Activated B cell treated with CpG ODN at 0.5 μM for 24 hours (primary cell): ENCODE measurements at regions not wholly inside any gene's neighbourhood (a gene's known extent, or its start where the extent isn't known, plus 50 kb on each side); places are given as distances from the start of the nearest gene placed in this dataset.
A peak's percentile ranks its signal among the peaks of the same experiment; 100 is the strongest.

Experiments used
- ATAC-seq: fragments of 200-7000 bp; cut with Tn5 transposase; one replicate; pipeline ENCODE4 v1.10.0; 2021; ENCODE audit warnings: low read depth, mild to moderate bottlenecking, moderate library complexity
- CTCF ChIA-PET: fragments of 350-600 bp; sonication (Branson Sonifier 250); formaldehyde crosslinking; loops from one replicate; lab custom pipeline; 2021; ENCODE audit warnings: antibody characterized with exemption; lab: Charles Lee
- POLR2A ChIA-PET: fragments of 350-600 bp; sonication (Branson Sonifier 250); formaldehyde crosslinking; loops from one replicate; lab custom pipeline; 2021; ENCODE audit warnings: antibody characterized with exemption; lab: Charles Lee
- DNase-seq: peaks from one replicate; pipeline ENCODE4 v3.0.0; 2022
- H3K27ac Mint-ChIP-seq: one replicate; pipeline ENCODE4 v1.8.0; 2020; ENCODE audit warnings: mixed read lengths
- H3K27me3 Mint-ChIP-seq: one replicate; pipeline ENCODE4 v1.8.0; 2021; ENCODE audit warnings: mixed read lengths
- H3K36me3 Mint-ChIP-seq: one replicate; pipeline ENCODE4 v1.8.0; 2021; ENCODE audit warnings: low read depth, mixed read lengths
- H3K4me1 Mint-ChIP-seq: one replicate; pipeline ENCODE4 v1.8.0; 2021; ENCODE audit warnings: mixed read lengths
- H3K4me3 Mint-ChIP-seq: one replicate; pipeline ENCODE4 v1.8.0; 2020; ENCODE audit warnings: mild to moderate bottlenecking, mixed read lengths
- H3K9me3 Mint-ChIP-seq: one replicate; pipeline ENCODE4 v1.8.0; 2020; ENCODE audit warnings: mixed read lengths
- CTCF ChIP-seq: fragments of 200-600 bp; IDR thresholded peaks from one replicate; pipeline ENCODE4 v1.8.0; 2022; ENCODE audit warnings: antibody characterized with exemption, mild to moderate bottlenecking
- intact Hi-C: fragments of 100-400 bp; cut with micrococcal nuclease; formaldehyde crosslinking; loops from one replicate; pipeline ENCODE4 v1.15.1; 2024

GRCh38 chr14:22225516-22226140 lies 363.4 kb downstream of the DAD1 start:
- H3K27me3 Mint-ChIP-seq: peaks cover 10% of the 10 kb centered on the region

DNA sequence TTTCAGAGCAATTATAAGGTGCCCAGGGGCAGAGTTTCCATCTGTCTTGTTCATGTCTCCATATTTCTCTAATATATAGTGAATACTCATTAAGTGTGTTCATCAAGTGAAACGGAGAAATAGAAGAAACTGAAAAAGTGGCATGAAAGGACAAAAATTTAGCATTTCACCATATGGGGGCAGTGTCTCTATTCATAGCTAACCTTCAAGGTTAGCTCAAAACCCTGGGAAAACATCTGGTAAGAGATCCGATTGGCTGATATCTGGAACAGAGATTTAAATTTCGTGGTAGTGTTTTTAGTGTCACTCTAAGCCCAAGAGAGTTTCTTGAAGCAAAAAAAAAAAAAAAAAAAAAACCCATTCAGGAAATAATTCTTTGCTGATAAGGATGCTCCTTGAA lies 367.5 kb downstream of the DAD1 start:
- H3K4me3 Mint-ChIP-seq: no peak overlapping the region
- POLR2A ChIA-PET: interaction anchor here (0.7 to 1.0 kb wide), 2 partner anchors 76 to 248 kb away, joined by 8 read pairs; no protein-coding TSS in a partner anchor
- H3K36me3 Mint-ChIP-seq: no peaks in the 10 kb centered on the region
- CTCF ChIA-PET: interaction anchor here (0.7 to 1.8 kb wide), 7 partner anchors 19 to 348 kb away, joined by 3 to 8 read pairs (median 3); no protein-coding TSS in a partner anchor
- DNase-seq: no peak
- H3K4me1 Mint-ChIP-seq: peaks cover 19% of the 10 kb centered on the region
- ATAC-seq: no peak
- intact Hi-C loops: no loop called here
- peak; percentile 36 for TF ChIP-seq CTCF
- no peak overlapping the region for H3K27ac Mint-ChIP-seq
- H3K9me3 Mint-ChIP-seq: no peaks in the 10 kb centered on the region
- peaks cover 15% of the 10 kb centered on the region for H3K27me3 Mint-ChIP-seq

More at GRCh38 chr14:22225516-22226140, 363.4 kb downstream of the DAD1 start:
- no peak for TF ChIP-seq CTCF
- DNase-seq (no peak), ATAC-seq (no peak)
- no peaks in the 10 kb centered on the region for H3K9me3 Mint-ChIP-seq
- peak overlapping the region; percentile 64 for H3K4me3 Mint-ChIP-seq
- intact Hi-C loops: loop anchor here (1.0 to 2.0 kb wide), 8 partner anchors 55 to 782 kb away; no protein-coding TSS in a partner anchor
- POLR2A ChIA-PET: interaction anchor here (1.3 to 1.6 kb wide), 2 partner anchors 155 to 158 kb away, joined by 3 to 5 read pairs; no protein-coding TSS in a partner anchor
- no peaks in the 10 kb centered on the region for H3K36me3 Mint-ChIP-seq
- peaks cover 47% of the 10 kb centered on the region for H3K4me1 Mint-ChIP-seq
- CTCF ChIA-PET: interaction anchor here (0.9 to 3.3 kb wide), 8 partner anchors 24 to 345 kb away, joined by 3 to 19 read pairs (median 5); no protein-coding TSS in a partner anchor
- no peak overlapping the region for H3K27ac Mint-ChIP-seq

DNA sequence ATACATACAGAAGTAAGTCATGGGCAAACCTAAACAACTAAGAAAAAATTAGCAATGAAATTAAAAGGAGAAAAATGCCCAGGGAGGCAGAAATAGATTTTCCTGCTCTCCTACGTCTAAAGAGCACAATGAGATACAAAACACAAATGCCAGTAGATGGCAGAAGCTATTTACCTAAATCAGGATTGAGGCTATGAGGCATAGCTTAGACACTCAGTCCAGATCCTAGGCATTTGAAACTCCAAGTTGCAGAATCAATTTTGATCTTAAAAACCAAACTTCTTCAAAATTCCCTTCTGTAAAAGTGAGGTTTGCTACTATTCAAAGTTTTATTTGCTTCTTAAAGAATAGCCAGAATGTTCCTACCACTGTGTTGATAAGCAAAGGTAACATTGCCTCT lies 368.6 kb downstream of the DAD1 start:
- Mint-ChIP-seq H3K4me1 (peaks cover 8% of the 10 kb centered on the region), H3K9me3 (no peaks in the 10 kb centered on the region), H3K27ac (no peak overlapping the region), H3K4me3 (no peak overlapping the region), H3K27me3 (peaks cover 18% of the 10 kb centered on the region), H3K36me3 (no peaks in the 10 kb centered on the region)
- intact Hi-C loops: no loop called here
- DNase-seq (no peak), ATAC-seq (no peak)
- CTCF ChIA-PET: no interaction called here
- TF ChIP-seq CTCF: no peak
- POLR2A ChIA-PET: no interaction called here

DNA sequence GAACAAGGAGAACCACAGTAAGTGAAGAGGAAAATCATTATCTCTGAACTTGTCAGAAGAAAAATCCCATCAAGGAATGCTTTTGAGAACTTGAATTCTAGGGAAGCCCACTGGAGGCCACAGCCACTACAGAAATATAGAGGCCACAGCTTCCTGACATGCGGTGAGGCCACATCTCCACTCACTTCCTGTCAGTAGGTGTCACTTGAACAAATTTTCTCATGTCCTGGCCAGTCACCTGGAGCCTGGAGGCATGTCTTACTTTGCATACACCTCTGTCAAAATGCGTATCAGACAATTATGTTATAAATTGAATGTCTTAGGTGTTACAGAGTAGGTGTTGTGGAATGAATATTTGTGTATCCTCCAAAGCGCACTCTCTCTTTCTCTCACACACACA lies 370.3 kb downstream of the DAD1 start:
- no peak for TF ChIP-seq CTCF
- no peak for ATAC-seq
- CTCF ChIA-PET: interaction anchor here (0.9 to 1.6 kb wide), 2 partner anchors 9 to 18 kb away, joined by 3 to 6 read pairs; no protein-coding TSS in a partner anchor
- peaks cover 8% of the 10 kb centered on the region for H3K4me1 Mint-ChIP-seq
- H3K4me3 Mint-ChIP-seq: no peak overlapping the region
- H3K9me3 Mint-ChIP-seq: no peaks in the 10 kb centered on the region
- POLR2A ChIA-PET: no interaction called here
- H3K27me3 Mint-ChIP-seq: peaks cover 19% of the 10 kb centered on the region
- no peaks in the 10 kb centered on the region for H3K36me3 Mint-ChIP-seq
- no peak overlapping the region for H3K27ac Mint-ChIP-seq
- intact Hi-C loops: no loop called here
- DNase-seq: no peak

GRCh38 chr14:22213120-22213519 lies 375.9 kb downstream of the DAD1 start:
- Mint-ChIP-seq H3K4me1 (no peaks in the 10 kb centered on the region), H3K9me3 (no peaks in the 10 kb centered on the region), H3K27ac (no peak overlapping the region), H3K36me3 (no peaks in the 10 kb centered on the region), H3K27me3 (peaks cover 26% of the 10 kb centered on the region), H3K4me3 (no peak overlapping the region)
- ChIA-PET POLR2A (no interaction called here), CTCF (no interaction called here)
- ATAC-seq (no peak), DNase-seq (no peak)
- intact Hi-C loops: no loop called here
- no peak for TF ChIP-seq CTCF
